ENCODE measurements at regions not wholly inside any gene's neighbourhood (a gene's known extent, or its start where the extent isn't known, plus 50 kb on each side); places are given as distances from the start of the nearest gene placed in this dataset.

GRCh38 chr9:88796947-88797346 is 194.3 kb upstream of the S1PR3 start:
- TF ChIP-seq CTCF (IDR thresholded peaks at IDR 0.05) (no peak), POLR2A (IDR thresholded peaks at IDR 0.05) (no peak), EP300 (IDR thresholded peaks at IDR 0.05) (no peak), POLR2AphosphoS5 (IDR thresholded peaks at IDR 0.05) (no peak)
